SK-N-MC (cell line): ENCODE measurements at regions not wholly inside any gene's neighbourhood (a gene's known extent, or its start where the extent isn't known, plus 50 kb on each side); places are given as distances from the start of the nearest gene placed in this dataset.
"Not testable (repeated sequence)": the region's sequence is repeated elsewhere in the genome, so short reads cannot be mapped to it uniquely, and the experiment has no call there.

Experiments used
- DNase-seq: peaks from one replicate; pipeline ENCODE4 v3.0.0-alpha.2; 2011; ENCODE audit warnings: low read depth, low spot score
- H3K27ac ChIP-seq: fragments of 200-600 bp; sonication (generic); 2 replicates; pipeline ENCODE4 v1.5.1; 2016; ENCODE audit warnings: mixed run types
- H3K36me3 ChIP-seq: fragments of 200-600 bp; sonication (generic); 2 replicates; pipeline ENCODE4 v1.6.1; 2017; ENCODE audit warnings: antibody characterized with exemption, low read length, mixed read lengths; ENCODE audit not compliant: insufficient read depth
- H3K4me3 ChIP-seq: fragments of 200-600 bp; sonication (generic); 2 replicates; pipeline ENCODE4 v1.5.1; 2016
- H3K9ac ChIP-seq: fragments of 200-600 bp; sonication (generic); 2 replicates; pipeline ENCODE4 v1.8.0; 2017; ENCODE audit warnings: mixed run types, mixed read lengths; ENCODE audit not compliant: insufficient read length
- H3K9me3 ChIP-seq: fragments of 200-600 bp; sonication (generic); 2 replicates; pipeline ENCODE4 v1.6.1; 2017; ENCODE audit warnings: low read depth, mild to moderate bottlenecking, antibody characterized with exemption, low read length, moderate library complexity, mixed read lengths
- EZH2 ChIP-seq: fragments of 200-600 bp; sonication (generic); IDR thresholded peaks from one replicate; pipeline ENCODE4 v1.6.1; 2017; ENCODE audit warnings: antibody characterized with exemption
- FOXP2 ChIP-seq: optimal IDR thresholded peaks from 2 replicates; pipeline ENCODE3; 2011; ENCODE audit warnings: mild to moderate bottlenecking, moderate library complexity; ENCODE audit not compliant: insufficient read depth; ENCODE audit errors: extremely low read length, control extremely low read depth
- POLR2AphosphoS5 ChIP-seq: IDR thresholded peaks from 2 replicates; pipeline ENCODE4 v1.6.1; 2012; ENCODE audit warnings: mild to moderate bottlenecking, low read depth, low read length, borderline replicate concordance

GRCh38 chr3:151675858-151676615 lies 57.7 kb upstream of the AADACL2 start:
- DNase-seq, result no peak
- H3K36me3 ChIP-seq, result no peaks in the 10 kb centered on the region
- H3K9me3 ChIP-seq, result peaks cover 3% of the 10 kb centered on the region; the same call in 1 of the 2 replicates
- no peak for TF ChIP-seq EZH2
- TF ChIP-seq POLR2AphosphoS5, result no peak
- TF ChIP-seq FOXP2, result no peak
- H3K4me3 ChIP-seq, result no peak overlapping the region
- no peak overlapping the region for H3K9ac ChIP-seq
- H3K27ac ChIP-seq, result no peak overlapping the region

GRCh38 chr3:151673974-151674373 lies 59.8 kb upstream of the AADACL2 start:
- DNase-seq, result no peak
- no peak for TF ChIP-seq EZH2
- TF ChIP-seq POLR2AphosphoS5, result no peak
- TF ChIP-seq FOXP2, result no peak

GRCh38 chr3:151667762-151668161 lies 66.0 kb upstream of the AADACL2 start:
- H3K4me3 ChIP-seq, H3K27ac ChIP-seq, H3K9ac ChIP-seq, DNase-seq, H3K9me3 ChIP-seq, H3K36me3 ChIP-seq: not testable (repeated sequence)

More at GRCh38 chr3:151673974-151674373, 59.8 kb upstream of the AADACL2 start:
- Histone ChIP-seq H3K9me3 (no peaks in the 10 kb centered on the region; the same call in 1 of the 2 replicates), H3K36me3 (no peaks in the 10 kb centered on the region), H3K4me3 (no peak overlapping the region), H3K9ac (no peak overlapping the region), H3K27ac (no peak overlapping the region)

GRCh38 chr3:151660885-151661284 lies 72.8 kb upstream of the AADACL2 start:
- DNase-seq, result no peak
- TF ChIP-seq EZH2, result no peak
- no peaks in the 10 kb centered on the region; the same call in 1 of the 2 replicates for H3K36me3 ChIP-seq

GRCh38 chr3:151644986-151645385 lies 88.7 kb upstream of the AADACL2 start:
- no peak overlapping the region for H3K9ac ChIP-seq
- no peak for TF ChIP-seq EZH2
- TF ChIP-seq POLR2AphosphoS5, result no peak
- TF ChIP-seq FOXP2, result no peak
- no peaks in the 10 kb centered on the region for H3K36me3 ChIP-seq
- no peaks in the 10 kb centered on the region for H3K9me3 ChIP-seq
- peak overlapping the region; percentile 87 for H3K27ac ChIP-seq
- no peak for DNase-seq
- H3K4me3 ChIP-seq, result no peak overlapping the region

More at GRCh38 chr3:151660885-151661284, 72.8 kb upstream of the AADACL2 start:
- Histone ChIP-seq H3K27ac (peak overlapping the region; percentile 93), H3K4me3 (peak overlapping the region; percentile 31; the same call in 1 of the 2 replicates), H3K9ac (peak overlapping the region; percentile 54), H3K9me3 (no peaks in the 10 kb centered on the region)

GRCh38 chr3:151644020-151644620 lies 89.6 kb upstream of the AADACL2 start:
- Histone ChIP-seq H3K27ac (peak overlapping the region; percentile 87), H3K36me3 (no peaks in the 10 kb centered on the region), H3K4me3 (peak overlapping the region; percentile 44), H3K9ac (peak overlapping the region; percentile 9), H3K9me3 (no peaks in the 10 kb centered on the region)
- peak; percentile 30; the same call in 1 of the 2 replicates for TF ChIP-seq POLR2AphosphoS5
- no peak for TF ChIP-seq EZH2
- TF ChIP-seq FOXP2, result no peak
- no peak for DNase-seq

GRCh38 chr3:151639418-151639740 lies 94.3 kb upstream of the AADACL2 start:
- Histone ChIP-seq H3K36me3 (no peaks in the 10 kb centered on the region), H3K9me3 (no peaks in the 10 kb centered on the region), H3K9ac (no peak overlapping the region), H3K27ac (no peak overlapping the region), H3K4me3 (no peak overlapping the region)
- TF ChIP-seq FOXP2, result no peak
- no peak for TF ChIP-seq POLR2AphosphoS5
- TF ChIP-seq EZH2, result no peak
- DNase-seq, result no peak

GRCh38 chr3:151638555-151639417 lies 94.9 kb upstream of the AADACL2 start:
- Histone ChIP-seq H3K9me3 (no peaks in the 10 kb centered on the region), H3K9ac (no peak overlapping the region), H3K27ac (no peak overlapping the region), H3K36me3 (no peaks in the 10 kb centered on the region), H3K4me3 (no peak overlapping the region)
- no peak for DNase-seq
- TF ChIP-seq POLR2AphosphoS5, result no peak
- TF ChIP-seq EZH2, result no peak
- no peak for TF ChIP-seq FOXP2
